ENCODE measurements at regions not wholly inside any gene's neighbourhood (a gene's known extent, or its start where the extent isn't known, plus 50 kb on each side); places are given as distances from the start of the nearest gene placed in this dataset.

DNA sequence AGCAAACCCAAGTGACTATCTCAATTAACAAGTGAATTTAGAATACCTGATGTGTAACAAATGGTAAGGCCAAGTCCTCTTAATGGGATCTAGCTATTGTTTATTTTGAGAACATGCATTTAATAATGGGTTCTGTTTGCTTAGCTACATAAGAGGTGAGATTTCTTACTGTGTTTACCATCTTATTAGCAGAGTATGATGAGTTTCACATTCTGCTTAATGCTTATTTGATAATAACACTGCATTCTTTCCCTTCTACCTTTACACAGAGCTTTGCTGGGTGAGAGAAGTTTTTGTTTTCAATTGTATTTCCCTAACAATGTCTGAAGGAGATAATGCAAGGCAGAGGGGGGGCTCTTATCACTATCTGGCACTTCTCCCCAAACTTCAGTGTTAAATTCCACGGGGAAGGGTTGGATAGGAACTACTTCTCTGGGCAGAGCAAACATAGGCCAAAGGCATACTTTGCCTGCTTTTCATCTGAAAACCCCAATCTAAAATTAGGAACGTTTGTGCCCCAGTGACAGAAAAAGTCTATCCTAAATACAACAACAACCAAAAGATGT is 129.0 kb upstream of the ATXN7L3B start:
- Histone ChIP-seq H3K27ac (no peak overlapping the region), H3K36me3 (replicated peaks) (no peaks in the 10 kb centered on the region), H3K27me3 (replicated peaks) (no peaks in the 10 kb centered on the region), H3K4me3 (ENCODE audit: low read depth, low read length) (no peak overlapping the region)
- in situ Hi-C loops (cut with HindIII; ENCODE audit: low pct_ligation_motif_present, low sequenced_read_pairs): no loop called here
- DNase-seq: no peak
- TF ChIP-seq, protein P1, sequence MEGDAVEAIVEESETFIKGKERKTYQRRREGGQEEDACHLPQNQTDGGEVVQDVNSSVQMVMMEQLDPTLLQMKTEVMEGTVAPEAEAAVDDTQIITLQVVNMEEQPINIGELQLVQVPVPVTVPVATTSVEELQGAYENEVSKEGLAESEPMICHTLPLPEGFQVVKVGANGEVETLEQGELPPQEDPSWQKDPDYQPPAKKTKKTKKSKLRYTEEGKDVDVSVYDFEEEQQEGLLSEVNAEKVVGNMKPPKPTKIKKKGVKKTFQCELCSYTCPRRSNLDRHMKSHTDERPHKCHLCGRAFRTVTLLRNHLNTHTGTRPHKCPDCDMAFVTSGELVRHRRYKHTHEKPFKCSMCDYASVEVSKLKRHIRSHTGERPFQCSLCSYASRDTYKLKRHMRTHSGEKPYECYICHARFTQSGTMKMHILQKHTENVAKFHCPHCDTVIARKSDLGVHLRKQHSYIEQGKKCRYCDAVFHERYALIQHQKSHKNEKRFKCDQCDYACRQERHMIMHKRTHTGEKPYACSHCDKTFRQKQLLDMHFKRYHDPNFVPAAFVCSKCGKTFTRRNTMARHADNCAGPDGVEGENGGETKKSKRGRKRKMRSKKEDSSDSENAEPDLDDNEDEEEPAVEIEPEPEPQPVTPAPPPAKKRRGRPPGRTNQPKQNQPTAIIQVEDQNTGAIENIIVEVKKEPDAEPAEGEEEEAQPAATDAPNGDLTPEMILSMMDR (IDR thresholded peaks at IDR 0.05; ENCODE audit: low read depth, low read length, missing control alignments): no peak

- Histone ChIP-seq H3K36me3 (replicated peaks) (no peaks in the 10 kb centered on the region), H3K4me3 (ENCODE audit: low read depth, low read length) (no peak overlapping the region), H3K27ac (no peak overlapping the region), H3K27me3 (replicated peaks) (no peaks in the 10 kb centered on the region)
- in situ Hi-C loops (cut with HindIII; ENCODE audit: low pct_ligation_motif_present, low sequenced_read_pairs): no loop called here
- DNase-seq: no peak
- TF ChIP-seq, protein P1 (IDR thresholded peaks at IDR 0.05; ENCODE audit: low read depth, low read length, missing control alignments): no peak
Observed at GRCh38 chr12:74412606-74413230, 124.9 kb upstream of the ATXN7L3B start.

GRCh38 chr12:74415633-74416032 is 122.0 kb upstream of the ATXN7L3B start:
- Histone ChIP-seq H3K27ac (no peak overlapping the region), H3K27me3 (replicated peaks) (no peaks in the 10 kb centered on the region), H3K36me3 (replicated peaks) (no peaks in the 10 kb centered on the region), H3K4me3 (ENCODE audit: low read depth, low read length) (no peak overlapping the region)
- in situ Hi-C loops (cut with HindIII; ENCODE audit: low pct_ligation_motif_present, low sequenced_read_pairs): no loop called here
- TF ChIP-seq, protein P1 (IDR thresholded peaks at IDR 0.05; ENCODE audit: low read depth, low read length, missing control alignments): peak; percentile 64
- DNase-seq: peak; percentile 28

DNA sequence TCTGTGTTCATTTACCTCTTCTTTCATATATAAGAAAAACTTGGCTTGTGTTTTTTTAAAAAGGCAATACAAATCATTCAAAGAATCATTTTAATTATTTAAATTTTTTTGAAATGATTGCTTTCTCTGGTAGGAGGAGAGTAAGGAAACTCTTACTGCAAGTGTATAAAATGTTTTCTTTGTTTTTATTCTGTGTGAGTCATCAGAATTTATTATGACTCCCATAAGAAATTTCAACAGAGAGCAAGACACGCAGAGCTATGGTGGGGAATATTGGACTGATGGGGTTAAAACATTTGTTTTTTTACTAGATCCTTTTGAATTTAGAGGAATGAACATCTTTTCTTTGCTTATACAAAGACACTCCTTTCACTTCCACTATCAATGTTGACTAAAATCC is 119.1 kb upstream of the ATXN7L3B start:
- DNase-seq: no peak
- in situ Hi-C loops (cut with HindIII; ENCODE audit: low pct_ligation_motif_present, low sequenced_read_pairs): no loop called here
- H3K36me3 ChIP-seq (replicated peaks): no peaks in the 10 kb centered on the region
- H3K27me3 ChIP-seq (replicated peaks): no peaks in the 10 kb centered on the region
- H3K27ac ChIP-seq: no peak overlapping the region
- TF ChIP-seq, protein P1 (IDR thresholded peaks at IDR 0.05; ENCODE audit: low read depth, low read length, missing control alignments): no peak
- no peak overlapping the region for H3K4me3 ChIP-seq (ENCODE audit: low read depth, low read length)

DNA sequence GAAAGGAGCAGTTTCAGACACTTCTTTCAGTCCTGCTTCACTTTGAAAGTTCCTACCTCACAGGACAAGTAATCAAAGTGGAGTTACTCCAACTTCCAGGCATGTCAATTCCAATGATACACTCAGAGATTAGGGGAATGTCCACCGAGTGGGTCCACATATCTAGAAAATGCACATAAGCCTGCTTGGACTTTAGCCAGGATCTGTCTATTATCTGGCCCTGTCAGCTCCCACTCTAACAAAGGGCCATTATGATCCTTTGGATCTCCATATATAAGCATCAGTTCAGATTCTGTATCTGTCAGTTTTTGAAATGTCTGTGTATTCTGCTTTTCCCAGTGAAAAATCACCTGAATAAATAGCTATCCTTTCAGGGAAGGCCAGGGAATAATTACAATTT is 112.9 kb upstream of the ATXN7L3B start:
- H3K27me3 ChIP-seq (replicated peaks): no peaks in the 10 kb centered on the region
- TF ChIP-seq, protein P1 (IDR thresholded peaks at IDR 0.05; ENCODE audit: low read depth, low read length, missing control alignments): no peak
- in situ Hi-C loops (cut with HindIII; ENCODE audit: low pct_ligation_motif_present, low sequenced_read_pairs): no loop called here
- DNase-seq: no peak
- no peaks in the 10 kb centered on the region for H3K36me3 ChIP-seq (replicated peaks)
- H3K4me3 ChIP-seq (ENCODE audit: low read depth, low read length): no peak overlapping the region
- H3K27ac ChIP-seq: no peak overlapping the region

GRCh38 chr12:74426091-74426490 is 111.5 kb upstream of the ATXN7L3B start:
- in situ Hi-C loops (cut with HindIII; ENCODE audit: low pct_ligation_motif_present, low sequenced_read_pairs): no loop called here

More at GRCh38 chr12:74426091-74426490, 111.5 kb upstream of the ATXN7L3B start:
- Histone ChIP-seq H3K4me3 (ENCODE audit: low read depth, low read length) (no peak overlapping the region), H3K36me3 (replicated peaks) (no peaks in the 10 kb centered on the region), H3K27ac (no peak overlapping the region), H3K27me3 (replicated peaks) (no peaks in the 10 kb centered on the region)
- TF ChIP-seq, protein P1 (IDR thresholded peaks at IDR 0.05; ENCODE audit: low read depth, low read length, missing control alignments): no peak
- no peak for DNase-seq

Measured in brain microvascular endothelial cell (primary cell).